Thymus (tissue), 11 donors: ENCODE measurements at regions not wholly inside any gene's neighbourhood (a gene's known extent, or its start where the extent isn't known, plus 50 kb on each side); places are given as distances from the start of the nearest gene placed in this dataset.

Source experiments
- DNase-seq, 9 donors: peaks; one replicate each; pipeline ENCODE4 v3.0.0-alpha.2; 2013; ENCODE audit warnings: low spot score in 9 of 9, low read depth in 6 of 9, missing footprints in 1 of 9
- H3K27ac ChIP-seq, 2 donors: one replicate each; pipeline ENCODE4 v1.5.1; 2013; ENCODE audit warnings: control low read depth in 1 of 2, low read depth in 1 of 2, low read length in 1 of 2, mild to moderate bottlenecking in 1 of 2, moderate library complexity in 1 of 2
- H3K27me3 ChIP-seq, 2 donors: one replicate each; pipeline ENCODE4 v1.5.1; 2013; ENCODE audit warnings: low read length in 1 of 2; ENCODE audit not compliant: control insufficient read depth in 2 of 2, insufficient read depth in 1 of 2
- H3K36me3 ChIP-seq, 2 donors: one replicate each; pipeline ENCODE4 v1.5.1; 2013; ENCODE audit warnings: low read length in 1 of 2, mild to moderate bottlenecking in 1 of 2, moderate library complexity in 1 of 2; ENCODE audit not compliant: control insufficient read depth in 2 of 2, insufficient read depth in 2 of 2
- H3K4me1 ChIP-seq, 2 donors: one replicate each; pipeline ENCODE4 v1.5.1; 2013; ENCODE audit warnings: low read length in 2 of 2; ENCODE audit not compliant: control insufficient read depth in 2 of 2, insufficient read depth in 2 of 2
- H3K4me3 ChIP-seq, 2 donors: one replicate each; pipeline ENCODE4 v1.5.1; 2013; ENCODE audit warnings: low read length in 2 of 2, control low read depth in 1 of 2, mild to moderate bottlenecking in 1 of 2
- H3K9me3 ChIP-seq, 2 donors: one replicate each; pipeline ENCODE4 v1.5.1; 2013; ENCODE audit warnings: low read length in 1 of 2, mild to moderate bottlenecking in 1 of 2; ENCODE audit not compliant: control insufficient read depth in 2 of 2, insufficient read depth in 1 of 2
- WGBS: extraction: QIAGEN DNeasy Blood & Tissue Kit; methylation state at CpG from one replicate; pipeline ENCODE4 v1.1.7; 2013; 5-methylcytosine and 5-hydroxymethylcytosine counted together
- donor health status: healthy.

- WGBS: 98% methylated on average over 15 of the region's 15 CpGs
Observed at GRCh38 chr15:62218841-62219240, 53.8 kb upstream of the C2CD4B start.

GRCh38 chr15:62219799-62220198 lies 54.7 kb upstream of the C2CD4B start:
- WGBS: 80% methylated on average over 5 of the region's 5 CpGs
- Histone ChIP-seq H3K4me3 (no peak overlapping the region), H3K36me3 (no peaks in the 10 kb centered on the region), H3K4me1 (no peaks in the 10 kb centered on the region), H3K9me3 (peaks cover 1 to 16% of the 10 kb centered on the region in 2 donors), H3K27ac (no peak overlapping the region), H3K27me3 (no peaks in the 10 kb centered on the region)
- DNase-seq: no peak

More at GRCh38 chr15:62218841-62219240, 53.8 kb upstream of the C2CD4B start:
- H3K27me3 ChIP-seq: no peaks in the 10 kb centered on the region
- no peak overlapping the region for H3K4me3 ChIP-seq
- H3K4me1 ChIP-seq: no peaks in the 10 kb centered on the region
- H3K9me3 ChIP-seq: peaks cover 1 to 16% of the 10 kb centered on the region in 2 donors
- no peak overlapping the region for H3K27ac ChIP-seq
- no peaks in the 10 kb centered on the region for H3K36me3 ChIP-seq
- no peak for DNase-seq

GRCh38 chr15:62223020-62223419 lies 57.9 kb upstream of the C2CD4B start:
- no peak for DNase-seq
- no peak overlapping the region for H3K27ac ChIP-seq
- 90% methylated on average over 2 of the region's 2 CpGs for WGBS
- no peaks in the 10 kb centered on the region for H3K4me1 ChIP-seq
- no peak overlapping the region for H3K4me3 ChIP-seq
- peaks cover 0 to 5% of the 10 kb centered on the region in 2 donors for H3K9me3 ChIP-seq
- no peaks in the 10 kb centered on the region for H3K36me3 ChIP-seq
- no peaks in the 10 kb centered on the region for H3K27me3 ChIP-seq

- Histone ChIP-seq H3K9me3 (no peaks in the 10 kb centered on the region), H3K4me1 (no peaks in the 10 kb centered on the region), H3K4me3 (no peak overlapping the region), H3K27me3 (no peaks in the 10 kb centered on the region), H3K27ac (no peak overlapping the region), H3K36me3 (no peaks in the 10 kb centered on the region)
- WGBS: 90% methylated on average over 1 of the region's 1 CpG
- DNase-seq: no peak
Observed at GRCh38 chr15:62228604-62229003, 63.5 kb upstream of the C2CD4B start.

- 81% methylated on average over 3 of the region's 3 CpGs for WGBS
- DNase-seq: no peak
Observed at GRCh38 chr15:62231856-62232255, 66.8 kb upstream of the C2CD4B start.

GRCh38 chr15:62240121-62241096 lies 75.3 kb upstream of the C2CD4B start:
- H3K27ac ChIP-seq: no peak overlapping the region
- DNase-seq: no peak
- H3K9me3 ChIP-seq: no peaks in the 10 kb centered on the region
- H3K27me3 ChIP-seq: no peaks in the 10 kb centered on the region
- no peaks in the 10 kb centered on the region for H3K4me1 ChIP-seq
- no peaks in the 10 kb centered on the region for H3K36me3 ChIP-seq
- no peak overlapping the region for H3K4me3 ChIP-seq
- 95% methylated on average over 5 of the region's 5 CpGs for WGBS

More at GRCh38 chr15:62231856-62232255, 66.8 kb upstream of the C2CD4B start:
- no peaks in the 10 kb centered on the region for H3K27me3 ChIP-seq
- no peaks in the 10 kb centered on the region for H3K9me3 ChIP-seq
- no peaks in the 10 kb centered on the region for H3K4me1 ChIP-seq
- H3K27ac ChIP-seq: no peak overlapping the region
- no peaks in the 10 kb centered on the region for H3K36me3 ChIP-seq
- no peak overlapping the region for H3K4me3 ChIP-seq

GRCh38 chr15:62241135-62241770 lies 76.2 kb upstream of the C2CD4B start:
- Histone ChIP-seq H3K9me3 (no peaks in the 10 kb centered on the region), H3K4me1 (no peaks in the 10 kb centered on the region), H3K27me3 (no peaks in the 10 kb centered on the region), H3K27ac (no peak overlapping the region), H3K36me3 (no peaks in the 10 kb centered on the region), H3K4me3 (no peak overlapping the region)
- DNase-seq: no peak
- 86% methylated on average over 5 of the region's 5 CpGs for WGBS

- no peak for DNase-seq
- Histone ChIP-seq H3K4me3 (no peak overlapping the region), H3K36me3 (no peaks in the 10 kb centered on the region), H3K4me1 (no peaks in the 10 kb centered on the region), H3K27me3 (no peaks in the 10 kb centered on the region), H3K27ac (no peak overlapping the region), H3K9me3 (no peaks in the 10 kb centered on the region)
- WGBS: 84% methylated on average over 7 of the region's 7 CpGs
Observed at GRCh38 chr15:62242999-62243398, 77.9 kb upstream of the C2CD4B start.

GRCh38 chr15:62244762-62245161 lies 79.7 kb upstream of the C2CD4B start:
- Histone ChIP-seq H3K36me3 (no peaks in the 10 kb centered on the region), H3K27ac (no peak overlapping the region), H3K9me3 (no peaks in the 10 kb centered on the region), H3K4me1 (no peaks in the 10 kb centered on the region), H3K4me3 (no peak overlapping the region), H3K27me3 (no peaks in the 10 kb centered on the region)
- 83% methylated on average over 6 of the region's 6 CpGs for WGBS
- DNase-seq: peak in 2 of 9 donors; percentile 13 to 17
